BE2C (cell line): ENCODE measurements at regions not wholly inside any gene's neighbourhood (a gene's known extent, or its start where the extent isn't known, plus 50 kb on each side); places are given as distances from the start of the nearest gene placed in this dataset.

ENCODE experiments used
- DNase-seq: peaks from one replicate; pipeline ENCODE4 v3.0.0-alpha.2; 2020
- H3K27me3 ChIP-seq: fragments of 250-450 bp; sonication (Bioruptor Pico); 2 replicates; pipeline ENCODE4 v1.5.1; 2020; ENCODE audit warnings: mild to moderate bottlenecking
- H3K36me3 ChIP-seq: fragments of 250-450 bp; sonication (Bioruptor Pico); 2 replicates; pipeline ENCODE4 v1.5.1; 2020; ENCODE audit warnings: mild to moderate bottlenecking
- H3K4me1 ChIP-seq: fragments of 250-450 bp; sonication (Bioruptor Pico); 2 replicates; pipeline ENCODE4 v1.5.1; 2020
- H3K4me3 ChIP-seq: 2 replicates; pipeline ENCODE4 v1.5.1; 2011; ENCODE audit warnings: low read depth, low read length
- H3K9me3 ChIP-seq: fragments of 250-450 bp; sonication (Bioruptor Pico); 2 replicates; pipeline ENCODE4 v1.5.1; 2020
- CTCF ChIP-seq: IDR thresholded peaks from 2 replicates; pipeline ENCODE4 v1.5.1; 2012; ENCODE audit warnings: mild to moderate bottlenecking, low read depth, low read length

GRCh38 chr5:122699201-122699600, 75.7 kb upstream of the SNX2 start:
- Histone ChIP-seq H3K4me3 (no peak overlapping the region), H3K4me1 (no peaks in the 10 kb centered on the region), H3K9me3 (no peaks in the 10 kb centered on the region), H3K27me3 (no peaks in the 10 kb centered on the region), H3K36me3 (no peaks in the 10 kb centered on the region)
- no peak for TF ChIP-seq CTCF
- no peak for DNase-seq

GRCh38 chr5:122701640-122702523, 73.0 kb upstream of the SNX2 start:
- Histone ChIP-seq H3K4me3 (no peak overlapping the region), H3K9me3 (no peaks in the 10 kb centered on the region), H3K4me1 (no peaks in the 10 kb centered on the region), H3K27me3 (no peaks in the 10 kb centered on the region), H3K36me3 (no peaks in the 10 kb centered on the region)
- no peak for DNase-seq
- no peak for TF ChIP-seq CTCF

GRCh38 chr5:122702524-122702875, 72.4 kb upstream of the SNX2 start:
- Histone ChIP-seq H3K9me3 (no peaks in the 10 kb centered on the region), H3K27me3 (no peaks in the 10 kb centered on the region), H3K4me1 (no peaks in the 10 kb centered on the region), H3K4me3 (no peak overlapping the region), H3K36me3 (no peaks in the 10 kb centered on the region)
- DNase-seq: no peak
- no peak for TF ChIP-seq CTCF

- no peaks in the 10 kb centered on the region for H3K9me3 ChIP-seq
- H3K36me3 ChIP-seq: no peaks in the 10 kb centered on the region
- DNase-seq: no peak
- no peaks in the 10 kb centered on the region for H3K4me1 ChIP-seq
- no peak for TF ChIP-seq CTCF
- H3K27me3 ChIP-seq: no peaks in the 10 kb centered on the region
- no peak overlapping the region for H3K4me3 ChIP-seq
Observed at GRCh38 chr5:122703203-122703602, 71.7 kb upstream of the SNX2 start.

- H3K4me3 ChIP-seq: no peak overlapping the region
- H3K36me3 ChIP-seq: no peaks in the 10 kb centered on the region
- TF ChIP-seq CTCF: peak; percentile 61
- H3K4me1 ChIP-seq: no peaks in the 10 kb centered on the region
- no peaks in the 10 kb centered on the region for H3K9me3 ChIP-seq
- H3K27me3 ChIP-seq: no peaks in the 10 kb centered on the region
- no peak for DNase-seq
Observed at GRCh38 chr5:122704247-122705036, 70.4 kb upstream of the SNX2 start.

- Histone ChIP-seq H3K9me3 (no peaks in the 10 kb centered on the region), H3K27me3 (no peaks in the 10 kb centered on the region), H3K36me3 (no peaks in the 10 kb centered on the region), H3K4me3 (no peak overlapping the region), H3K4me1 (no peaks in the 10 kb centered on the region)
- no peak for DNase-seq
- TF ChIP-seq CTCF: no peak
Observed at GRCh38 chr5:122705851-122706250, 69.0 kb upstream of the SNX2 start.
